NCI-H526 (cell line): ENCODE measurements at regions not wholly inside any gene's neighbourhood (a gene's known extent, or its start where the extent isn't known, plus 50 kb on each side); places are given as distances from the start of the nearest gene placed in this dataset.
"Not testable (repeated sequence)": the region's sequence is repeated elsewhere in the genome, so short reads cannot be mapped to it uniquely, and the experiment has no call there.

Source experiments
- DNase-seq, 2 experiments: peaks; one replicate each; lab custom pipeline; 2025; lab: John Stamatoyannopoulos, UW

DNA sequence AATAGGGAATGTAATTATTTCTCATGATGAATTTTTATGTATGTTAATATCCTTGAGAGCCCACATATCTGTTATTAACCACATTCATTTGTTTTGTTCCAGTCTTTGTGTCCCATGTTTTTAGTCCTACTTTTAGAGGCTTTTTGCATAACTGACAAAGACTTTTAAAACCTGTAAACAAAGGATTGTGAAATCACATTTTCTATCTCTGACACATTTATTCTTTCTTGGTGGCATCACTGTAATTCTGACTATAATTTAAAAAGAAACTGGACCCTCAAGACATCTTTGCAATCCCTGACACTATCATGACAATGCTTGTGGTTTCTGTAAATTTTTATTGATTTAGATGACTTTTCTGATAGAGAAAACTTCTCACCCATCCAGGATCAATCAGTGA is 313.1 kb downstream of the SIPA1L2 start:
- DNase-seq: no peak

DNA sequence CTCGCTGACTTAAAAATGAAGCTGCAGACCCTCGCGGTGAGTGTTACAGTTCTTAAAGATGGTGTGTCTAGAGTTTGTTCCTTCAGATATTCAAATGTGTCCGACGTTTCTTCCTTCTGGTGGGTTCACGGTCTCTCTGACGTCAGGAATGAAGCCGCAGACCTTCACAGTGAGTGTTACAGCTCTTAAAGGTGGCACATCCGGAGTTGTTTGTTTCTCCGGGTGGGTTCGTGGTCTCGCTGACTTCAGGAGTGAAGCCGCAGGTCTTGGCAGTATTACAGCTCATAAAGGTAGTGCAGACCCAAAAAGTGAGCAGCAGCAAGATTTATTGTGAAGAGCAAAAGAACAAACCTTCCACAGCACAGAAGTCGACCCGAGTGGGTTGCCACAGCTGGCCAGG is 316.1 kb downstream of the SIPA1L2 start:
- DNase-seq: not testable (repeated sequence)

DNA sequence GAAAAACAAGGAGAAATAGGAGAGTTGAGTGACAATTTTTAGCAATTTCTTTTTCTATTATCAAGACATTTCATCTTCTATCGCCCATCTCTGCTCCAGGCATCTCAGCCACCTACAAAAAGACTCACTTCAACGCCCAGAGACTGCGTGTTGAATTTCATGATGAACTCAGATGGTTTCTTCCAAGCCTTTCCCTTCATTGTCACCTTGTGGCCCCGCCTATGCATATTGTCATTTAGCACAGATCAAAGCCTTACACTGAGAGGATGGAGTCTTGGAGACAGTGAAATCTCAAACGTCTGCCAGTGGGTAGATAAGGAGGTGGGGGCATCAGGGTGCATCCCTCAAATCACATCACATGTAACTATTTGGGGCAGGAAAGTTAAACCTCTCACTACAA is 319.4 kb downstream of the SIPA1L2 start:
- no peak for DNase-seq

DNA sequence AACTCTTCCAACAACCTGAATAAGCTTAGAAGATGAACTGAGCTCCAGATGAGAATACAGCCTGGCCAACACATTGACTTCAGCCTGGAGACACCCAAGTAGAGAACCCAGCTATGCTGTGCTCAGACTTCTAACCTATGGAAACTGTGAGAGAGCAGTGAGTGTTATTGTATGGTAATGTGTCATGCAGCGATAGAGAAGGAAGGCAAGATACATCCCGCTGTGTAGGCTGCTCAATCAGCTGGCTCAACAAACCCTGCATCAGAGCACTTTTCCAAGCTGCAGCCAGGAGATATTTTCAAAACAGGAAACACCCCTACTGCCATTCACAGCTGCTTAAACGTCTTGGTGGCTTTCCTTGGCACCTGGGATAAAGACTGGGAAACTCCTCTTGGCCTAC is 321.3 kb downstream of the SIPA1L2 start:
- DNase-seq: no peak

DNA sequence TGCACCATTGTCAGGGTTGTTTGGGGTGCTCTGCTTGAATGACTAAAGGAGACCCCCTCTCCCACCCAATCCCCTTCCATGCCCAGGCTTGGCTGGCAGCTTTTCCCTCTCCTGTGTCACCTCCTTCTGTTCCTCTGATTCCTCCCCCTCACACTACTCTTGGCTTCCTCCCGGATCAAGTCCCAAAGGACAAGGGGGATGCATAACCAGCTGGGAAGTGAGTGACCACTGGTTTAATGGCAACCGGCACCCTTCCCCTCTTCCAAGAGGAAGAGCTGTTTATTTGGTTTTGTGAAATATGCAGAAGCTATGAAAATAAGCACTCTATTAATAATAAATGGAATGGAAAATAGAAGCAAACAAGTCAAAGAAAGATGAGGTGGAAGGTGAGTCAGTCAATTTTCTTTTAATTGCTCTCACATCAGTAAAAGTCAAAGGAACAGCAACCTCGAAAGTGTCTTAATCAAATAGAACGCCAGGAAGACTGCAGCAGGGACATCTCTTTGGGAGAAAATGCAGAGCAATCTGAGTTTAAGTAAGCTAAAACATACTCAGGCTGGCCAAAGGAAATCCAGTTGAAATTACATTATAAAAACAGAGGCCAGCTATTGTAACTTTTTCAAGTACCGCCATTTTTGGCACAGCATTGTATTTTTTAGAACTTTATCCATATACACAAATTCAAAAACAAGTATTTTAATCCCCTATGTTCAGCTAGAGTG is 322.5 kb downstream of the SIPA1L2 start:
- DNase-seq: no peak

DNA sequence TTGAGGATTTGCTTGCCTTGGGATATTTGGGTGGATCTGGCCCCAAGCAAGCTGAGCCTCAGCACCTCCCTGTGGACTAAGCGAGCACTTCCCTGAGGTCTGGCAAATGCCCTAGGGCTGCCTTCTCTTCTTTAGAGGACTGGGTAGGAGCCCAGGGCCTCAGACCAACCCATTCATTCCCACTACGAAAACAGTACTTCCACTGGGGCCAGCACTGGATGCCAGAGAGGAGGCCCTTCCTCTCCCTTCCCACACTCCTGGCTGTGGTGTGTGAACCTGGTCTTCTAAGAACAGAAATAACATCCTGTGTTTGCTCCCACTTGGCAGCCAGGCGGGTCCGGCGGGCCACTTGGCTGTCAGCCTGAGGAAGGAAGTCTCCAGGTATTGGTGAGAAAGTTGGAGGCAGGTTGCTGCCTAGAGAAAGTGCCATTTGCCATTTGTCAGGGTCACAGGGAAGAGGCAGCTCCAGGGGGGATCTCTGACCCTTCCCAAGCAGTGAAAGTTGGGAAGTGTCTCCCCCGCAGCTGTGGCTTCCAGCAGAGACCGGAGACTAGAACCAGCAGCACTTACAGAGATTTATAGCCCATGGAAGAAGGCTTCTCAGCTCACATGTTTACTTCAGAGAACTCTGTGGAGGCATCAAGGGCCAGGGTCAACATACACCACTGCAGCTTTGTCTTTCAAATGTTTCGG is 323.5 kb downstream of the SIPA1L2 start:
- peak in 1 of 2 experiments; percentile 5 for DNase-seq

DNA sequence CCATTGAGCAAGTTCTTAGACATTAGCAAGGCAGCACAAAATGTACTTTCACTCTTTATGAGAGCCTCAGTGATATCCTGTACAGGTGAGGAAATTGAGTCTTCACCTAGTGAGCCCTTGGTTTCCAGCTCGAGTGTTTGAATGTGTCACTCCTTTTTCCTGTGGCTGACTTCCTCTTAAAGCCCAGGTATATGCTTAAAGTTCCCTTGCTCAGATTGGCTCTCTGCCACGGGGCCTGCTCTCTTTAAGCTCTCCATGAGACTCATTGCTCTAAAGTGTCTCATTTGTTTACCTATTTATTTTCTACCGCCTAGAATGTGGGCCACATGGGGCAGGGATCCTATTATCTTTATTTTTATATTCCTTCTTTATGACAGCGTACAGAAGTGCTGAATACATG is 324.9 kb downstream of the SIPA1L2 start:
- no peak for DNase-seq

DNA sequence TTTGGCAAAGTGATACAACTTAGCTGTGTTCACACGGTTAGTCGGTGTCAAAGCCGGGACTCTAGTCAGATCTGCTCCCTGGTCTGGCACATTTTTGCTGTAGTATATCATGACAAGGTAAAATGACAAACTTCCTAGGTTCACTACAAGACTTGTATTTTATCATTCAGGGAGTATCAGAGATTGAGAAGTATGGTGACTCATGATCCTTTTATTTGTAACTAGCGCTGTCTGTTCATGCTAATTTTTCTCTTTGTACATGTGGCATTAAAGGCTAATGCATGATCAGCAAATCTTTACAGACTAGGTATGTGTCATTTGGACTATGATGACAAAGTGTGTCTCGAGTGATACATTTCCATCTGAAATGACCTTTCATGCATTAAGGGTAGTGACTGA is 326.7 kb downstream of the SIPA1L2 start:
- DNase-seq: no peak

DNA sequence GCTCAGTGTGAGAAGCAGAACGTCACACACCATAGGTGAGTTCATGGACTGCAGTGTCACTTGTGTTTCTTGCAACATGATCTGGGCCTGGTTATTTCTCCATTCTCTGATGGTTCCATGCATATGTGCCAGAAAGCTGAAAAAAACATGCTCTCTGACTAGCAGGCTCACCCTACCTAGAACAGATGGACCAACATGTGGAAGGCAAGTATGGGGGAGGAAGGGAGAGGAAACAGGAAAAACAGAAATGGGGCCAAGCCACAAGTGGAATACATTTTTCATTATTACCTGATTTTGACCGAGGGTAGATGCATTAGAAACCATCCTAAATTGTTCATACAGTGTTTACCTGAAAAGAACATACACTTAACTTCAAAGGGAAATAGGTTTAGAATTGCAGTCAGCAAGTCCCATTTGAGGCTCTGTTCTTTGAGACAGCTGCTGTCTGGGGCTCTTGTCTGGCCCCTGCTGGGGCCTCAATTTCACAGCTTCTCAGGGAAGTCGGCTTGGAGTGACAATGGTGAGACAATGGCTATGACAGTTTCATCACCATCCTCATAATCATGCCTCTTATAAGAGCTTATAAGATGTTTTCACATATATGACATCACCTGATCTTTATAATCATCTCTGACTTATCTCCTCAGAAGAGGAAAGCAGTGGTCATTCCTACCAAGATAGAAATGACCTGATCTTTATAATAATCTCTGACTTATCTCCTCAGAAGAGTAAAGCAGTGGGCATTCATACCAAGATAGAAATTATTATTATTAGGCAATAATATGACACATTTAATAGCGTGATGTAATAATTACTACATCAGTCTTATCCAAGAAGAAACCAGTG is 327.3 kb downstream of the SIPA1L2 start:
- DNase-seq: no peak

DNA sequence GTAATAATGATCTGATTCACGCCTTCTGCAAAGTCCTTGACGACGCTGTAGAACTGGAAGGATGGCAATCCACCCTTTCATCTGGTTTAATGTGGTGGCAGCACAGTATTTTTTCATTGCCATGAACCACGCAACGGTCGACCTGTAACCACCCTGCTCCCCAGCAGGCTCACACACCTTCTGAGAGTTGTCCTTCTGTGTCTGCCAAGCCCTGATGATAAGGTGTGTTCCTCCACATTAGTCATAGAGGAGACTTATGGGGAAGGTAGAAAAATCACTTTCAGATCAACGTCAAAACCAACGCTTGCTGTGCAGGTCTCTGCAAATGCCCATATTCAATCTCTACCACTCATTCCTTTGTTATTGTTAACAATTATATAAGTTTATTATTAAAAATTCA is 328.7 kb downstream of the SIPA1L2 start:
- no peak for DNase-seq

DNA sequence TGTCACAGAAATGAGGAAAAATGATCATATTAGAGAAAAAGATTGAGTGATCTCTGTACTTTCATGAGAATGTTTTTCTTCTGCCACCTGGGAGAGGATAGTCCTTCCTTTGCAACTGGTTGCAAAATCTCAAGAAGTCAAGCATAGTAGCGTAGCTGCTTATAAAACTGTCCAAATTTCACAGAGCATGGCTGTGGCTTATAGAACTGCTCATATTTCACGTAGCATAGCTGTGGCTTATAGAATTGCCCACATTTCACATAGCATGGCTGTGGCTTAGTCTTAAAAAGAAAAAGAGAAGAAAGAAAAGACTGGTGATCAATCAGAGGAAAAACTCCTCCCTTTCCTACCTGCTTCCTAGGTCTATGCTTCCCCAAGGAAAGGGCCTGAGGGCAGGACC is 329.5 kb downstream of the SIPA1L2 start:
- no peak for DNase-seq

DNA sequence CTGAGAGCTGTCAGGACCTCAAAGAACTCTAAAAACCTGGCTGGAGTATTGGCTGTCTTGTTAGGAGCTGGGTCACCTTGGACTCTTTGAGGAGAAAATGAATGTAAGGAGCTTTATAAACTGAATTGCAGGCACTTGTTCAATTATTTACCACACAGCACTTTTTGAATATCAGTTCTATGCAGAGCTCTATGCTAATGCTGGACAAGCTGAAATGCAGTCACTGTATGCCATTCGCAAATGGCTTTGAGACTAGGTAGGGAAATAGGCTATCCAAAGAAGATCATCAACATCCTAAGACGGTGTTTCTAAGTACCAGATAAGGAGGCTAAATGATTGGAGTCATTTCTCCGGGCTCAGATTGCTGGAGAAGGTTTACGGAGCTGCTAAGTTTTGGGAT is 333.5 kb downstream of the SIPA1L2 start:
- DNase-seq: no peak

DNA sequence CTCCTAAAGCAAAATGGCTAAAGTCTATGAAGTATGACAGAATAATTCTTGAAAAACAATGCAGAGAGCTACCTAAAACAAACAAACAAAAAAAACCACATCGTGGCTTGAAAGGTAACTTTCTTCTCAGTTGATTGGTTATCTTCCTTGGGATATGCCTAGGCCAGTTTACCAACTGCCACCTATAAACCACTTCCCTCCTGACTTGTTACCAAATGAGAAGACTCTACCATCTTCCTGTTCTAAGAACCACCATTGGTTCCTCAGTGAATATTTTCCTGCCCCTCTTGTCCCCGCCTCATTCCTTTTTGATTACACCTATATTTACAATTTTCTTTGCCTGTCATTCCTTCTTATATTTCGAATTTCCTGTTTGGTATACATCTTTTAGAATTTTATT is 336.6 kb downstream of the SIPA1L2 start:
- DNase-seq: no peak

DNA sequence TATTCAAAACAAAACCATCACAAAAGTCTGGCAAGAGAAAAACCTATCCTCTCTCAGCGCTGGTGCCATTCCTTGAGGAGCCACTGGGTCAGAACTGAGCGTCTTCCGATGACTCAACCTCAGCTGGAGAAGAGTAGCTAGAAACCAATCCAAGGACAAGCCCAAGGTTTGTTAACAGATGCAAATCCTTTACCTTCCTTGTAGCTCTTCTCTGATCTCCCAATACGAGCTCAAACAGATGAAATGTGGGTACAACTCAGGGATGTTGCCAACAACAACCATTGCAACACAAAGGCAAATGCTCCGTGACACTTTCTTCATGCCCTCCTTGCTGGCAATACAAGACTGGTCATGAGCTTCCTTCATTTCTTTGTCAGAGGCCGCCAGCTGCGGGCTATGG is 337.1 kb downstream of the SIPA1L2 start:
- no peak for DNase-seq

DNA sequence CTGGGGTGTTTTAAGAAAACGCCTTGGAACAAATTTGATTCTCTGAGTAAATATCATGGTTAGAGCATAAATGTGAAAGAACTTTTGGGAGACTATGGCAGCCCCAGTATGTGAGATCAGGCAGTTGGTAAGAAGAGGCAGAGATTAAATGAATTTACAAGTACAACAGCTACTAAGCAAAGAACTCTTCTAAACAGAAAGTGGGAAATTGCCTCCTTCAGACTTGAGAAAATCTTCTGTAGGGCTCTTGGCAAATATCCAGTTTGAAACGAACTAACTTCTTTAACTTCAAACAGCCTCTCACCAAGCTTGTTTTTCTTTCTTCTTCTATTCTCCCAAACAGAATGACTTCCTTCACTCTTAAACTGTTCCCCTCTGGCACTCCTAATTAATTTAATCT is 337.7 kb downstream of the SIPA1L2 start:
- no peak for DNase-seq

DNA sequence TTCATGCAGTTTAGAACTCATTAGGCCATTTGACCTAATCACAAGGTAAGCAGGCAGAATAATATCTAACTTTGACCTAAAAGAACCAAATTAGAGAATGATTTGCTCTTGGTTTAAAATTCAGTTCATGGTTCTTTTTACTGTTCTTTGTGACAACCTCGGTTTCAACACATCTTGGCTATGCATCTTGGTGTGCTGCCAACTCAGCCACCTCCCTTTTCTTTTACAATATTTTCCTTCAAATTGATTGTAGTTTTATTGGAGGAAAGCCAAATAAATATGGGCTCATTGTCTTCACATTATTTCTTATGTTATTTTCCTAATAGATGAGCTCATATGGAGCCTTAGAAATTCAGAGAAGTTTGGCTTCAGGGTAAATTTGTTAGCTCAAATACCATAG is 338.3 kb downstream of the SIPA1L2 start:
- no peak for DNase-seq

DNA sequence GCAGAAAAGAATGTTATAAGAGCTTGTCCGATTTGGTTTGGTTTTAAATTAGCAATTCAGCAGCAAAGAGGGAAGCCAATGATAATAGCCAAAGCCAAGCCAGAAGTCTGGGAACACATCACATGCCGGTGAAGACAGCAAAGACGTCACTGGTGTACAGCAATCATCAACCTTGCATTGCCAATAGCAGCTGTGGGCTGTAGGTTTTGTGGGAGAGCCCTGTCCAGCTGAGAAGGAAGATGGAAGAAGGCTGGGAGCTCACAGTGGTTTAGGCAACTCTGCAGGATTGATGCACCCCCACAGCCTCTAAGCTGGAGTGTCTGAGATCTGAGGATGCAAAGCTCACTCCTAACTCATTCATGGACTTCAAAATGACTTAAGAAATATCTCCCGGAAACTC is 338.7 kb downstream of the SIPA1L2 start:
- no peak for DNase-seq

DNA sequence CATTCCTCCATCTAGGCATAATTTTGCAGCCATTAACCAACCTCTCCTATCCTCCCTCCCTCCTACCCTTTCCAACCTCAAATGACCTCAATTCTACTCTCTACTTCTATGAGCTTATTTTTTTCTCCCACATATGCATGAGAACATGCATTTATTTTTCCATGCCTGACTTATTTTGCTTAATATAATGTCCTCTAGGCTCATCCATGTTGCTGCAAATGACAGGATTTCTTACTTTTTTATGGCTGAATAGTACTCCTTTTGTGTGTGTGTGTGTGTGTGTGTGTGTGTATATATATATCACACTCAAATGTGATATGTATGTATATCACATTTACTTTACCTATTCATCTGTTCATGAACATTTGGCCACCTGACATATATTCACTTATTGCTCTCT is 339.4 kb downstream of the SIPA1L2 start:
- no peak for DNase-seq

DNA sequence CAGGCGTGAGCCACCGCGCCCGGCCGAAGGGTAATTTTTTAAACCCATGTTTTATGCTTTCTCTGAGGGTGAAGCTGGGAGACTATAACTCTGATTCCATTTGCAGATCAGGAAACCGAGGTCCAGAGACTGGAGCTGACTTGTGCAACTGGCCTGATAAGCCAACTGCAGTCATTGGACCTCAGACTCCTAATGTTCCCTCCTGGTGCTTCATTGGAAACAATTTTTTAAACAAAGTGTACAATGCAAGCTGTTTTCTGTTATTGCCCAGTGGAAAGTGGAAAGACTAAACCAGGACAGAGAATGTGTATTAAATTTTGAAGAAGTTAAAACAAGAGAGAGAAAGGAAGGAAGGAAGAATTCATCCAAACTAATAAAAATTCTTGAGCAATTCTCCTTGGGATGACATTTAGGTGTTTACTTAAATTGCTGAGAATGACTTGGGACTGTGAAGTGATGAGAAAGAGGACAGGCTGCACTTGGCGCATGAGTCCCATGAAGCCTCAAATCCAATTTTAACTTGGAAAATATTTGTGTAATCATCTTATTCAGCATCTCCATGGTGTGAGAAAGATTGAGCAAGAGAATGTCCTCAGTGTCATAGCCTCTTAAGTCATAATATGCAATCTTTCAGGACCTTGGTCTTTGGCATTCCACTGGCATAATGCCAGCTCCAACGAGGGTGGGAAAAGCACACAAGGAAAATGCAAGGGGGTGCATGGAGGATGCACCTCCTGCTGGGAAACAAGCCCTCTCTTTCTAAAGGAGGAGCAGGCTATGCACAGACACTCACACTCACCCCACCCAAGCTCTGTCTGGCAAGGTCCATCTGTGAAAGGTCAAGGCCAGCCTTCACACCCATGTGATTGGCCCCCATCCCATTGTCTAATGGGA is 342.0 kb downstream of the SIPA1L2 start:
- no peak for DNase-seq

DNA sequence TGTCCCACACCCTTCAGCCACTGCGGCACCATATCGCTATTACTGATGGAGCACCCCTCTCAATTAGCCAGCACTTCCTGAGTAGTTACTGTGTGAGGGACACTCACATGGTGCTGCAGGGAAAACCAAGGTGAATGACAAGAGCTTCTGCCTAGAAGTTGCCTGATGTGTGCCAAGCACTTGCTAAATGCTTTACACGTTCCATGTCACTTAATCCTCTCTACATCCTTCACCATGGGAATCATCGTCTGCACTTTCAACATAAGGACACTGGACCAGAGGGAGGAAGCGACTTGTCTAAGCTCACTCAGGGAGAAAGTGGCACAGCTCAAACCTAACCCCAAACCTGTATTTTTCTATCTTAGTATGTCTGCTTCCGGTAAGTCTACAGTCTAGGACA is 344.8 kb downstream of the SIPA1L2 start:
- DNase-seq: no peak

DNA sequence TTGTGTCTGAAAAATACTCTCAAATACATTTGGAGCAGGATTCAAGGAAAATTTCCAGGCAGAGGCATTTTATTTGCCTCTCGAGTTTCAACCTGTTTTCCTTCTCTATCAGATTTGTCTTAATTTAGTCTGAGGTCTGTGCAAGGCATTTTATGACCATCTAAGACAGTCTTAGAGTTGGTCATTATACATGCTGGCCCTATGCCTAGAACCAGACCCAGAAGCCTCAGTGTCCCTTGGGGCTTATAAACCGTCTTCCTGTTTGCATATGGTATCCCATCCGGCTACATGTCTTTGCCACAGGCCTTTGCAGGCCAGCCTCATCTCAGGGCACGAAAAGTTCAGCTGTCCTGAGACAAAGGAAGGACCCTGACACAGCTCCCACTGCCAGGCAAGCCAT is 346.1 kb downstream of the SIPA1L2 start:
- peak; percentile 9 to 49 for DNase-seq

DNA sequence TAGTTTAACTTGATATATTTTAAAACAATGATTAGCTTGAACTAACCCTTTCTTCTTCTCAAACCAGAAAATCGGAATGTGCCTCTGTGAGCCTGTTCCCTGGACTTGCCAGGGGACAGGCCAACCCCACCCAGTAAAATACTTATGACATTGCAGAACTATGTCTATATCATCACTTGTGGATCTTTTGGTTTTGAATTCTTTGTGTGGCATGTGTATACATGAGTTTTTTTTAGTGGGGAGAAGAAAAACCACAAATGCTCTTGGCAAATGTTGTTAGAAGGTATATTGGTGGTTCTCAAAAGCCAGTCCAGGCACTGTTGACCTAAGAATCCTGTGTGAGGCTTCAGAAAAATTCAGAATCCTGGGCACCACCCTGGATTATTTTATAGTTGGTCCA is 347.4 kb downstream of the SIPA1L2 start:
- no peak for DNase-seq
